ENCODE measurements at regions not wholly inside any gene's neighbourhood (a gene's known extent, or its start where the extent isn't known, plus 50 kb on each side); places are given as distances from the start of the nearest gene placed in this dataset.
A peak's percentile ranks its signal among the peaks of the same experiment; 100 is the strongest.

DNA sequence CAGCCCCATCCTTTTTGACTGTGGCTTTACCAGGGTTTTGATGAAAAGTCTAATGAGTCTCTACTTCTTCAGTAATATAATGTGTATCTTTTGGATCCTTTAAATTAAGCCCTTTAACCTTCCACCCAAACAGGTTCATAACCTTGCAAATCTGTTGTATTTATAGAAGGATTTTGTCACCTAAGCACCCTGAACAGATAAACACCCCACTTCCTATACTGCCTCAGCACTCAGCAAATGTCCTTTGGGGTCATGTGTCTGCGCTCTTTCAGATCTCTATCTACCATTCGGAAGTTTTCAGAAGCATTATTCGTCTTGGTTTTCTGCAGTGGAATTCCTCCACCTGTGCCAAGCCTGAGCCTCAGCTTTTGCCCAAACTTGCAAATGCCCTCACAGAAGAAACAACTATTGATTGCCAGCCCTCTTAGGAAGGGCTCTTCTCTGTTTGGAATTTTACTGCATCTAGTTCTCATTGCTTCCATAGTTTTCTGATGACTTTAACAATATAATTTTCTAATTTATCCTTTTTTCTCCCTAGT is 214.8 kb upstream of the KCNJ16 start:
- TF ChIP-seq CTCF (IDR thresholded peaks at IDR 0.05; ENCODE audit: insufficient read depth, low read length, severe bottlenecking) = no peak
- Histone ChIP-seq H3K4me3 (ENCODE audit: low read depth, low read length) (no peak overlapping the region), H3K36me3 (ENCODE audit: control insufficient read depth, insufficient read depth, low read length) (no peaks in the 10 kb centered on the region), H3K27me3 (ENCODE audit: control insufficient read depth, insufficient read depth, low read length) (no peaks in the 10 kb centered on the region)
- DNase-seq (ENCODE audit: low read depth) = peak; percentile 34
- no peak for FAIRE-seq

GRCh38 chr17:69864462-69864861 is 210.6 kb upstream of the KCNJ16 start:
- FAIRE-seq (no peak), DNase-seq (ENCODE audit: low read depth) (no peak)
- Histone ChIP-seq H3K36me3 (ENCODE audit: control insufficient read depth, insufficient read depth, low read length) (no peaks in the 10 kb centered on the region), H3K27me3 (ENCODE audit: control insufficient read depth, insufficient read depth, low read length) (no peaks in the 10 kb centered on the region), H3K4me3 (ENCODE audit: low read depth, low read length) (no peak overlapping the region)
- TF ChIP-seq CTCF (IDR thresholded peaks at IDR 0.05; ENCODE audit: insufficient read depth, low read length, severe bottlenecking) = no peak

GRCh38 chr17:69869667-69870066 is 205.4 kb upstream of the KCNJ16 start:
- Histone ChIP-seq H3K27me3 (ENCODE audit: control insufficient read depth, insufficient read depth, low read length) (no peaks in the 10 kb centered on the region), H3K4me3 (ENCODE audit: low read depth, low read length) (no peak overlapping the region), H3K36me3 (ENCODE audit: control insufficient read depth, insufficient read depth, low read length) (no peaks in the 10 kb centered on the region)
- DNase-seq (ENCODE audit: low read depth) = no peak
- TF ChIP-seq CTCF (IDR thresholded peaks at IDR 0.05; ENCODE audit: insufficient read depth, low read length, severe bottlenecking) = no peak
- FAIRE-seq = no peak

DNA sequence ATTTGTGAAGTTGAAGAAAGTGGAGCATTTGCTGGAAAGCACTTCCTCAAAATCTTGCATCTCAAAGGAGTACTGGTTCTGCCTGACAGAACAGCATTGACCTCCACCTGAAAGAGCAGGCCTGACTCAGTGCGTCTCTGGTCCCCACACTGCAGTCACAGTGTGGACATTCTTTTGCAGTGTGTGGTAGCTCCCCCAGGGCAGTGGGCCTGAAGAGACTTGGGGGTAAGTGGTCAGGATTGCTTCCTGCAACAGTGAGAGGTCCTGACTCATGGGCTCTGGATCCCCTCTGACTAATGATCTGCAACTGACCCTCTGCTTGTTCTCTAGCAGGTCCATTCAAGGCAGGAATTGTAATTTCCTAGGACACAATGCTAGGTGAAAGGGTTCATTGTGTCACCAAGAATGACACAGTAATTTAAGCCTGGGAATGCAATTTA is 204.9 kb upstream of the KCNJ16 start:
- peak; percentile 90 for DNase-seq (ENCODE audit: low read depth)
- Histone ChIP-seq H3K27me3 (ENCODE audit: control insufficient read depth, insufficient read depth, low read length) (no peaks in the 10 kb centered on the region), H3K4me3 (ENCODE audit: low read depth, low read length) (no peak overlapping the region), H3K36me3 (ENCODE audit: control insufficient read depth, insufficient read depth, low read length) (no peaks in the 10 kb centered on the region)
- FAIRE-seq = no peak
- no peak for TF ChIP-seq CTCF (IDR thresholded peaks at IDR 0.05; ENCODE audit: insufficient read depth, low read length, severe bottlenecking)

GRCh38 chr17:69870751-69871199 is 204.2 kb upstream of the KCNJ16 start:
- TF ChIP-seq CTCF (IDR thresholded peaks at IDR 0.05; ENCODE audit: insufficient read depth, low read length, severe bottlenecking) = no peak
- DNase-seq (ENCODE audit: low read depth) = peak; percentile 89
- FAIRE-seq = no peak
- Histone ChIP-seq H3K4me3 (ENCODE audit: low read depth, low read length) (no peak overlapping the region), H3K36me3 (ENCODE audit: control insufficient read depth, insufficient read depth, low read length) (no peaks in the 10 kb centered on the region), H3K27me3 (ENCODE audit: control insufficient read depth, insufficient read depth, low read length) (no peaks in the 10 kb centered on the region)

- no peak overlapping the region for H3K4me3 ChIP-seq (ENCODE audit: low read depth, low read length)
- FAIRE-seq (no peak), DNase-seq (ENCODE audit: low read depth) (no peak)
- H3K36me3 ChIP-seq (ENCODE audit: control insufficient read depth, insufficient read depth, low read length) = no peaks in the 10 kb centered on the region
- no peak for TF ChIP-seq CTCF (IDR thresholded peaks at IDR 0.05; ENCODE audit: insufficient read depth, low read length, severe bottlenecking)
- no peaks in the 10 kb centered on the region for H3K27me3 ChIP-seq (ENCODE audit: control insufficient read depth, insufficient read depth, low read length)
These were observed 203.7 kb upstream of the KCNJ16 start for GRCh38 chr17:69871318-69871717.
